AG04450 (cell line): ENCODE measurements at regions not wholly inside any gene's neighbourhood (a gene's known extent, or its start where the extent isn't known, plus 50 kb on each side); places are given as distances from the start of the nearest gene placed in this dataset.
A peak's percentile ranks its signal among the peaks of the same experiment; 100 is the strongest.

Source experiments
- CTCF ChIA-PET: fragments of 300-600, 350-600 bp; formaldehyde crosslinking; extraction: SDS; loops from one replicate; lab custom pipeline; 2022; ENCODE audit warnings: antibody characterized with exemption, inconsistent platforms; lab: Charles Lee
- POLR2A ChIA-PET: fragments of 350-600 bp; formaldehyde crosslinking; extraction: SDS; loops from one replicate; lab custom pipeline; 2021; ENCODE audit warnings: antibody characterized with exemption, inconsistent platforms; lab: Yijun Ruan, JAX
- DNase-seq: peaks from one replicate; pipeline ENCODE4 v3.0.0-alpha.2; 2011; ENCODE audit warnings: low read depth, low spot score
- H3K27ac ChIP-seq: one replicate; pipeline ENCODE4 v1.5.1; 2012; ENCODE audit warnings: low read depth, low read length, control low read depth
- H3K27me3 ChIP-seq: one replicate; pipeline ENCODE4 v1.6.0; 2012; ENCODE audit warnings: low read length; ENCODE audit not compliant: control insufficient read depth, insufficient read depth
- H3K4me3 ChIP-seq: 2 replicates; pipeline ENCODE4 v1.5.1; 2011; ENCODE audit warnings: mild to moderate bottlenecking, low read depth, low read length, control low read depth
- H3K9me3 ChIP-seq: 2 replicates; pipeline ENCODE4 v1.5.1; 2012; ENCODE audit warnings: low read length; ENCODE audit not compliant: control insufficient read depth, insufficient read depth
- TF ChIP-seq, protein P1 (sequence below): IDR thresholded peaks from 2 replicates; pipeline ENCODE4 v1.5.1; 2011; ENCODE audit warnings: low read depth, low read length, control low read depth, inconsistent platforms

DNA sequence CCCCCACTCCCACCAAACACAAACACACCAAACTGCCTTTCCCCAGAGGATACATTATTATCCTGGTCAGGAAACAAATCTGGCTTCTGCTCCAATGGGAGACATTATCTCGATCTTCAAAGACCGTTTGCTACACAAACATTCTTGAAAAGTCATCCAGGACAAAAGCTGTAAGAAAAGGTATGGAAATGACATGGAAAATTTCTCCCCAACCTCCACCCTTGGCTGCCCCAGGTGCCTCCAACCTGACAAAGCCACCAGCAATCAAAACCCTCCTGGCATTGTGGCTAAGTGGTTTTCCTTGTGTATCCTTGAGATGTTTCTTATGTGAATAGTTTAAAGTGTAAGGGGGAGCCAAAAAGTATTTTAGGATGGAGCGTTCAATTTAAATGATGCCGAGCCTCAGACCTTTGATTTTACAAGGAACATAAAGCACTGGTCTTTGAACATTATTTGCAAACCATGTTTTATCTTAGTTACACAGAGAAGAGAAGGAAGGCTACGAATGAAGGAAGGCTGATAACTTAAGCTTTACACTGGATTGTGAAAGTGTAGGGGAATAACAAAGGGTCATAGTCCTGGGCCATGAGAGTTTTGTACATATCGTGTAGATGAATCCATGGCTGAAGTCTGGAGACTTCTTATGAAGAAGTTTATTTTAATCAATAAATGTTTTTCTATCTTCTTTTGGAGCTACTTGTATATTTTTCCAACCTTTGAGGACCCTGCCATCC, 418.9 kb upstream of the TMTC1 start:
- DNase-seq = no peak
- ChIA-PET CTCF (no interaction called here), POLR2A (no interaction called here)
- Histone ChIP-seq H3K27me3 (peaks cover 27% of the 10 kb centered on the region), H3K27ac (no peak overlapping the region), H3K4me3 (no peak overlapping the region), H3K9me3 (no peaks in the 10 kb centered on the region; the same call in 1 of the 2 replicates)
- TF ChIP-seq, protein P1, sequence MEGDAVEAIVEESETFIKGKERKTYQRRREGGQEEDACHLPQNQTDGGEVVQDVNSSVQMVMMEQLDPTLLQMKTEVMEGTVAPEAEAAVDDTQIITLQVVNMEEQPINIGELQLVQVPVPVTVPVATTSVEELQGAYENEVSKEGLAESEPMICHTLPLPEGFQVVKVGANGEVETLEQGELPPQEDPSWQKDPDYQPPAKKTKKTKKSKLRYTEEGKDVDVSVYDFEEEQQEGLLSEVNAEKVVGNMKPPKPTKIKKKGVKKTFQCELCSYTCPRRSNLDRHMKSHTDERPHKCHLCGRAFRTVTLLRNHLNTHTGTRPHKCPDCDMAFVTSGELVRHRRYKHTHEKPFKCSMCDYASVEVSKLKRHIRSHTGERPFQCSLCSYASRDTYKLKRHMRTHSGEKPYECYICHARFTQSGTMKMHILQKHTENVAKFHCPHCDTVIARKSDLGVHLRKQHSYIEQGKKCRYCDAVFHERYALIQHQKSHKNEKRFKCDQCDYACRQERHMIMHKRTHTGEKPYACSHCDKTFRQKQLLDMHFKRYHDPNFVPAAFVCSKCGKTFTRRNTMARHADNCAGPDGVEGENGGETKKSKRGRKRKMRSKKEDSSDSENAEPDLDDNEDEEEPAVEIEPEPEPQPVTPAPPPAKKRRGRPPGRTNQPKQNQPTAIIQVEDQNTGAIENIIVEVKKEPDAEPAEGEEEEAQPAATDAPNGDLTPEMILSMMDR = no peak

DNA sequence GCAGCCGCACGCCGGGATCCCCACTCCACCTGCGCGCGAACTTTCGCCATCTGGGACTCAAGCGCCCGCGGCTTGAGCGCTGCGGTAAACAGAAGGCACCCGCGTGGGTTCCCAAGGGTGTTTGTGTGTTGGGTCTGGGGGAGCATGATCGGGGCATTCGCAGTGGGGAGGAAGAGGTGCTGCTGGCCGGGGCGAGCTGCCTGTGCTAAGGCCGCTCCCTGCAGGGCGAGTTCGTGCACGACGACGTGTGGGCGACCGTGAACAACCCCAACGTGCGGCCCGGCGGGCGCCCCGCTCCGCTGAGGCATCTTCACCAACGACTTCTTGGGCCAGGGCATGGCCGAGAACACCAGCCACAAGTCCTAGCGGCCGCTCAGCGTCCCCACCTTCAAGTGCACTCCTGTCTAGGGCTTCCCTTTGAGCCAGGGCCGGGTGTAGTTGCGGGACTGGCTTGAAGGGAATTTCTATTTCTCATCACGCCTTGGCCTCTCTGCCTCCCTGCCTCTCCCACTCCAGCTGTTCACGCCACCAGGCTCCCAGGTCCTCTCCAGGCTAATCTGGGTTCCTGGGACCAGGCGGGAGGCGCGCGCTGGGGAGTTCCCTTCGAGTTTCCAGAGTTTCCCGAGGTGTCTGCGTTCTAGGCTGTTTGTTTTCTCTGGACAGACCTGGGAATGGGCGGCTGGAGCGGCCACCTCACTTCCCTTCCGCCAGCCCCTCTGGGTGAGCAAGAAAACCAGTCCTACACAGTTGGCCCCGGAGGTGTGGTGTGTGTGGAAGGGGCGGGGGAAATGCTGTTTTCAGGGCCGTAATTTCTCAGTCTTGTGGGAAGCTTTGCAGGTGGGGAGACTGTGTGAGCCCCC, 417.8 kb upstream of the TMTC1 start:
- TF ChIP-seq, protein P1 = no peak
- DNase-seq = no peak
- Histone ChIP-seq H3K4me3 (no peak overlapping the region), H3K27ac (no peak overlapping the region), H3K9me3 (no peaks in the 10 kb centered on the region; the same call in 1 of the 2 replicates), H3K27me3 (peaks cover 27% of the 10 kb centered on the region)
- ChIA-PET CTCF (no interaction called here), POLR2A (no interaction called here)

DNA sequence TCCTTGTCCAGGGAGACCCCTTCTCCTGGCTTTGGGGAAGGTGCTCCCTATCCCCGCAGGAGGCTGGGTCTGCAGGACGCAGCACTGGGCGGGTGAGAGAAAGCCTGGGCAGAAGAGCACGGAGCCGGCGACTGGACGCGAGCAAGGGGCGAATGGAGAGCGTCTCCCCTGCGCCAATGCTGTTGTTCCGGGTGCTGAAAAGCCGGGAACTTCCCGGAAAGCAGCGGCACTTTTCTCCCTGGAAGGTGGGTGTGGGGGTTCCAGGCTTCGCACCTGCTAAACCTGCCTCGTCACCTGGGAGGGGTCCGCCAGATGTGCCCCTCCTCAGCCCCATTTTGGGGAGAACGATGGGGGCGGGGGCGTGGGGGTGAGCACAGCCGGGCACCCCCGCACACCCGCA, 417.1 kb upstream of the TMTC1 start:
- POLR2A ChIA-PET = no interaction called here
- Histone ChIP-seq H3K27ac (no peak overlapping the region), H3K27me3 (peaks cover 27% of the 10 kb centered on the region), H3K4me3 (no peak overlapping the region), H3K9me3 (no peaks in the 10 kb centered on the region; the same call in 1 of the 2 replicates)
- no peak for DNase-seq
- CTCF ChIA-PET = no interaction called here
- TF ChIP-seq, protein P1 = no peak

DNA sequence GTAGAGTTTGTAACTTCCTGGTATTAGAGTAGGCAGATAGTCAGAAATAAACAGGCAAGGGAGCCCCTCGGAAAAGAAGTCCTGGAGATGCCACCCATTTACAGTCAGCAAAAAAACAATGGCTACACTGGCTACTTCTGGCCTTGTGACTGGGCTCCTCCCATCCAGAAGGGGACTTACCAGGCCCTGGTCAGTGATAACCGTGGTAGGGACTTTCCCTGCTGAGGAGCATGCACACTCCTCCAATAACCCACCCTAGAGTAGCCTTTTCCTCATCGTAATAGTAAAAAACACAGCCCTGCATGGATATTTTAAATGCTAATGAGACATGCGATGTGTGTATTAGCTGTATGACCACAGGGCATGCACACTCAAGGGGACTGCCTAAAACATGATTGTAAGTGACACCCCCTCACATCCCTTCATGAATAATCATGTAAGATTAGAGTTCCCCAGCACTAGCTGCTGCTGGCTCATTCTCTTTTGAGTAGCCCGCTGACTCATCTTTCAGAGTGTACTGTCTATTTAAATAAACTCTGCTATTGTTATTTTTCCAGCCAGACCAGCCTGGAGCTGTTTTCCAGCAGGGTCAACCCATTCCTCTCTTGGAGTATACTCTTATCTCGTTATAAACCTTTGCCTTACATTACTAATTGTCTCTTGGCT, 413.8 kb upstream of the TMTC1 start:
- DNase-seq = peak; percentile 2
- POLR2A ChIA-PET = no interaction called here
- H3K27ac ChIP-seq = no peak overlapping the region
- no peaks in the 10 kb centered on the region; the same call in 1 of the 2 replicates for H3K9me3 ChIP-seq
- H3K4me3 ChIP-seq = no peak overlapping the region
- TF ChIP-seq, protein P1 = no peak
- peaks cover 23% of the 10 kb centered on the region for H3K27me3 ChIP-seq
- CTCF ChIA-PET = no interaction called here
